AG04450 (cell line): ENCODE measurements at regions not wholly inside any gene's neighbourhood (a gene's known extent, or its start where the extent isn't known, plus 50 kb on each side); places are given as distances from the start of the nearest gene placed in this dataset.

Source experiments
- CTCF ChIA-PET: fragments of 300-600, 350-600 bp; formaldehyde crosslinking; extraction: SDS; loops from one replicate; lab custom pipeline; 2022; ENCODE audit warnings: antibody characterized with exemption, inconsistent platforms; lab: Charles Lee
- POLR2A ChIA-PET: fragments of 350-600 bp; formaldehyde crosslinking; extraction: SDS; loops from one replicate; lab custom pipeline; 2021; ENCODE audit warnings: antibody characterized with exemption, inconsistent platforms; lab: Yijun Ruan, JAX
- DNase-seq: peaks from one replicate; pipeline ENCODE4 v3.0.0-alpha.2; 2011; ENCODE audit warnings: low read depth, low spot score
- H3K27ac ChIP-seq: one replicate; pipeline ENCODE4 v1.5.1; 2012; ENCODE audit warnings: low read depth, low read length, control low read depth
- H3K27me3 ChIP-seq: one replicate; pipeline ENCODE4 v1.6.0; 2012; ENCODE audit warnings: low read length; ENCODE audit not compliant: control insufficient read depth, insufficient read depth
- H3K4me3 ChIP-seq: 2 replicates; pipeline ENCODE4 v1.5.1; 2011; ENCODE audit warnings: mild to moderate bottlenecking, low read depth, low read length, control low read depth
- H3K9me3 ChIP-seq: 2 replicates; pipeline ENCODE4 v1.5.1; 2012; ENCODE audit warnings: low read length; ENCODE audit not compliant: control insufficient read depth, insufficient read depth
- TF ChIP-seq, protein P1 (sequence below): IDR thresholded peaks from 2 replicates; pipeline ENCODE4 v1.5.1; 2011; ENCODE audit warnings: low read depth, low read length, control low read depth, inconsistent platforms

DNA sequence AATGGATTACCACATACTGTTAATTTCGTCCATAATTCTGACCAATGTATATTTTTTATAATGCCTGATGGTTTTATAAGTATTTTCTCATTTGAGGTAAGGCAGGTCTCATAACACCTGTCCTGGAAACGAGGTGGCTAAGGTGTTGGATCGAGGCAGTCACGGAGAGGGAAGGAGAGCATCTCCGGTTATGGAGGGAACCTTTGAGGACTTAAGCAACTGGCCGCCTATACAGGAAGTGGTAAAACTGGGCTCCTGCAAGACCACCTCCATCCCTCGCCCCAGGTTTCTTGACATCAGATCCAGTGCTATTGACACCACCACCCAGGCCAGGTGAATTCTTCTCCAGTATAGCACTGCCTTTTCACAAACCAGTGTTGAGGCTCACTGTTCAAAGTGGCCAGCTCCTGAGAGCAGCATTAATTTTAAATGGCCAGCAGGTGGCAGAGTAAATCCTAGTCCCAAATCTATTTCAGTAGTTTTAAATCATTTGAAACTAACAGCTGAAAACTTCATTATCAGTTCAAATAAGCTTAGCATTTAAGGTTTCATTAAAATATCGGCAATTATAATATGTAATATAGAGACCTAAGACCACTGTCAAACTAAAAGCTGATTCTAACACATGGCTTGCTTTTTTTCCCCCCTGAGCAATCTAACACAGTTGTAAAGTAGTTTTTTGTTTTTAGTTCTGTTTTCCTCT lies 100.8 kb downstream of the PPM1A start:
- ChIA-PET CTCF (interaction anchor here (0.6 to 7.3 kb wide), 61 partner anchors 10 to 1011 kb away, joined by 3 to 195 read pairs (median 4); no protein-coding TSS in a partner anchor), POLR2A (no interaction called here)
- TF ChIP-seq, protein P1, sequence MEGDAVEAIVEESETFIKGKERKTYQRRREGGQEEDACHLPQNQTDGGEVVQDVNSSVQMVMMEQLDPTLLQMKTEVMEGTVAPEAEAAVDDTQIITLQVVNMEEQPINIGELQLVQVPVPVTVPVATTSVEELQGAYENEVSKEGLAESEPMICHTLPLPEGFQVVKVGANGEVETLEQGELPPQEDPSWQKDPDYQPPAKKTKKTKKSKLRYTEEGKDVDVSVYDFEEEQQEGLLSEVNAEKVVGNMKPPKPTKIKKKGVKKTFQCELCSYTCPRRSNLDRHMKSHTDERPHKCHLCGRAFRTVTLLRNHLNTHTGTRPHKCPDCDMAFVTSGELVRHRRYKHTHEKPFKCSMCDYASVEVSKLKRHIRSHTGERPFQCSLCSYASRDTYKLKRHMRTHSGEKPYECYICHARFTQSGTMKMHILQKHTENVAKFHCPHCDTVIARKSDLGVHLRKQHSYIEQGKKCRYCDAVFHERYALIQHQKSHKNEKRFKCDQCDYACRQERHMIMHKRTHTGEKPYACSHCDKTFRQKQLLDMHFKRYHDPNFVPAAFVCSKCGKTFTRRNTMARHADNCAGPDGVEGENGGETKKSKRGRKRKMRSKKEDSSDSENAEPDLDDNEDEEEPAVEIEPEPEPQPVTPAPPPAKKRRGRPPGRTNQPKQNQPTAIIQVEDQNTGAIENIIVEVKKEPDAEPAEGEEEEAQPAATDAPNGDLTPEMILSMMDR = peak; percentile 63
- H3K27me3 ChIP-seq = no peaks in the 10 kb centered on the region
- H3K27ac ChIP-seq = no peak overlapping the region
- H3K4me3 ChIP-seq = no peak overlapping the region
- no peaks in the 10 kb centered on the region for H3K9me3 ChIP-seq
- DNase-seq = peak; percentile 33

DNA sequence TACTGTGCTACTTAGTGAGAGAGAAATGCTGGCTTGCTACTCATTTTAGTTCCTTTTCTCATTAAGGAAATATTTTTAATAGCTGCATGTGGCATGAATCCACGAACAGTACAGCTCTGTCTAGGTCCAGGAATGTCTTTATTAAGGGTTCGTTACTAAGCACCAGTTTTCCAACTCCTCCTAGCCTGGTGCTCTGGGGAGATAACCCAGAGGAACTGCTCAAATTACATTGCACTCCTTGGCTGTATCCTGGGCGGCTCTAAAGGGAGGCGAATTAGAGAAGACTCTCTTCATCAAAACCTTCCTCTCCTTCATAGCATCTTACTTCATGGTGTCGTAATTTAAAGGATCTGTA lies 101.3 kb downstream of the PPM1A start:
- POLR2A ChIA-PET = no interaction called here
- TF ChIP-seq, protein P1 = no peak
- no peak for DNase-seq
- Histone ChIP-seq H3K27ac (no peak overlapping the region), H3K4me3 (no peak overlapping the region), H3K9me3 (no peaks in the 10 kb centered on the region), H3K27me3 (no peaks in the 10 kb centered on the region)
- CTCF ChIA-PET = interaction anchor here (0.6 to 7.3 kb wide), 59 partner anchors 9 to 1011 kb away, joined by 3 to 195 read pairs (median 4); no protein-coding TSS in a partner anchor

DNA sequence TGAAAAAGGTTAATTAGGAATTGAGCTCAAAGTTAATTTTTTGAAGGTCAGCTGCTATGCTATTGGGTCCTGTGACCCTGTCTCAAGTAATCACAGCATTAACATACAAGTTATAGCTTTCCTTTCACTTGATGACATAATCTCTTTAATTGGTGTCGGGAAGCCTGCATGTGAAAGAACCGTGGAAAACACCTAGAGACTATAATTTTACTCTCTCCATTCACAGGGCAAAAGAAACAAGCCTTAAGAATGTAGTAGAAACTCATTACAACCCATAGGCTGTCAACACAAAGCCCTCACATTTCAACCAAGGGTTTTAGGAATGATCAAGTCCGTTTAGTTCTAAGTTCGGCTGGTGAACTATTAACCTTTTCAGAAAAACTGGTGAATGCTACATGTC lies 104.4 kb downstream of the PPM1A start:
- TF ChIP-seq, protein P1 = no peak
- no peaks in the 10 kb centered on the region for H3K9me3 ChIP-seq
- POLR2A ChIA-PET = no interaction called here
- CTCF ChIA-PET = interaction anchor here (1.5 to 5.9 kb wide), 3 partner anchors 23 to 932 kb away, joined by 6 to 60 read pairs (median 6); no protein-coding TSS in a partner anchor
- H3K27ac ChIP-seq = no peak overlapping the region
- no peak for DNase-seq
- H3K27me3 ChIP-seq = peaks cover 10% of the 10 kb centered on the region
- H3K4me3 ChIP-seq = no peak overlapping the region

DNA sequence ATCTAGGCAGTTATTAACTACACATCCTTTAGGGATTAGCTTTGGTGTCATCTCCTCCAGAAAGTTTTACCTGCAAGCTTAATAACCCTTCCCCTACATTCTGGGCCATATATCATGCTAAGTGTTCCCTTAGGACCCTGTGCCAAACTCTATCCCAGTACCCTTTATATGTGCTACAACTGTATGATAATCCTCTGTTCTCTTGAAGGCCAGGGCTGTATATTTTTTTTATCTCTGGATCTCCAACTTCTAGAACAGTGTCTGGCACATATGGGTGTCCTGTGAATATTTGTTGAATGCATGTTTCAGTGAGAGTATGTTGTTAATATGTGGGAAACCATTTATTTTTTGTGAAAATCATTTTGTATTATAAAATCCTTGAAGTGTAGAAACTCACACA lies 106.7 kb downstream of the PPM1A start:
- Histone ChIP-seq H3K27me3 (peaks cover 10% of the 10 kb centered on the region), H3K27ac (no peak overlapping the region), H3K4me3 (no peak overlapping the region), H3K9me3 (no peaks in the 10 kb centered on the region)
- POLR2A ChIA-PET = no interaction called here
- DNase-seq = no peak
- TF ChIP-seq, protein P1 = no peak
- CTCF ChIA-PET = no interaction called here

DNA sequence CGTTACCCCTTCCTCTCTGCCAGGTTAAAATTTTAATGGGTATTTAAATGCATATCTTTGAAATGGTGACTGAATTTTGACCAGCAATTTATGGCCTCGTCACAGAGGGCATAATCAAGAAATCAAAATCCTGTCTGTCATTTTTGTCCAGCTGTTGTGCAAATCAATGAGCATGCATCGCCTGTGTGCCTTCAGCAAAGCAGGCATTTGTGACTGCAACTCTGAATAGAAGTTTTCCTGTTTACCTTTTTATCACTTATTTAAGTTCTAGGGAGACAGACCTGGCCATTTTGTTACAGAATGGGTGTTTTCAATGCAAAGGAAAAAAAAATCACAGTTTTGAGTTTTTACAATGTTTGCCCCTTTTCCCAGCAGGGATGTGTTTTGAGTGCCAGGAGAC lies 107.4 kb downstream of the PPM1A start:
- H3K27ac ChIP-seq = no peak overlapping the region
- DNase-seq = no peak
- ChIA-PET CTCF (no interaction called here), POLR2A (no interaction called here)
- H3K27me3 ChIP-seq = peaks cover 10% of the 10 kb centered on the region
- H3K4me3 ChIP-seq = no peak overlapping the region
- TF ChIP-seq, protein P1 = no peak
- H3K9me3 ChIP-seq = no peaks in the 10 kb centered on the region
